ENCODE measurements at regions not wholly inside any gene's neighbourhood (a gene's known extent, or its start where the extent isn't known, plus 50 kb on each side); places are given as distances from the start of the nearest gene placed in this dataset.
"Not testable (repeated sequence)": the region's sequence is repeated elsewhere in the genome, so short reads cannot be mapped to it uniquely, and the experiment has no call there.

DNA sequence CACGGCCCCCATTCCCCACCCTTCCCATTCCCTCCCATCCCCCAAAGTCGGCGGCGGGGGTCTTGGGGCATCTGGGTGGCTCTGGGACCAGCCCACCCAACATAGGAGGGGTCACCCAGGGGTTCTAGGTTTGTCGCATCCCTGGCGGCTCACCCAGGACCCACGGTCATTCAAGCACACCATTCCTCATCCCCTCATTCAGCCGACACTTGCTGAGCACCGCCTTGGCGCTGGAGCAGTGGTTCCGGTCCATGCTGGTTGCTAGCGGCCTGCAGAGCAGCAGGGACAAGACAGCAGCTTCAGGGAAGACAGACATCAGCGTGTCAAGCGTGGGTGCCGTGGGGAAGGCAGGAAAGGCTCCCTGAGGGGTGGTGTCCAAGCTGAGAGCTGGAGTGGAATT lies 50.5 kb upstream of the OTOS start:
- Histone ChIP-seq H3K27me3 (ENCODE audit: control insufficient read depth, insufficient read depth, low read length) (no peaks in the 10 kb centered on the region), H3K9ac (ENCODE audit: low read length) (no peak overlapping the region), H3K4me3 (ENCODE audit: low read length) (no peak overlapping the region), H3K4me1 (ENCODE audit: control insufficient read depth, insufficient read depth, low read length) (no peaks in the 10 kb centered on the region), H3K36me3 (ENCODE audit: control insufficient read depth, insufficient read depth, low read length) (no peaks in the 10 kb centered on the region), H3K27ac (ENCODE audit: low read depth, low read length) (no peak overlapping the region)

DNA sequence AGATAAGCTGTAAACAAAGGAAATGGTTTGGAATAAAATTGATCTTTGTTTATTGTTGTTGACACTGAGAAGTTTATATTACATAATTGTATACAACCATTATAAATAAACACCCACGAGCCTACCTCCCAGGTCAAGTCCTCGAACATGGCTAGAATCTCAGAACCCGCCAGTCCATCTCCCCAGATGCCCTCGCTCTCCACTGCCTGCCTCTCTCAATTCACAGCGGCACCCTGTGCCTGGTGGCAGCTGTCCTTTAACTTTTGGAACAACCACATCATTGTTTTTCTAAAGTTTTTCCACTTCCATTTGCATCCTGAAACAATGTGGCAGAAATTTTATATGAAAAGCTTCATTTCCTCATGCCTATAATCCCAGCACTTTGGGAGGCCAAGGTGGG lies 52.2 kb upstream of the OTOS start:
- no peak overlapping the region for H3K27ac ChIP-seq (ENCODE audit: low read depth, low read length)

DNA sequence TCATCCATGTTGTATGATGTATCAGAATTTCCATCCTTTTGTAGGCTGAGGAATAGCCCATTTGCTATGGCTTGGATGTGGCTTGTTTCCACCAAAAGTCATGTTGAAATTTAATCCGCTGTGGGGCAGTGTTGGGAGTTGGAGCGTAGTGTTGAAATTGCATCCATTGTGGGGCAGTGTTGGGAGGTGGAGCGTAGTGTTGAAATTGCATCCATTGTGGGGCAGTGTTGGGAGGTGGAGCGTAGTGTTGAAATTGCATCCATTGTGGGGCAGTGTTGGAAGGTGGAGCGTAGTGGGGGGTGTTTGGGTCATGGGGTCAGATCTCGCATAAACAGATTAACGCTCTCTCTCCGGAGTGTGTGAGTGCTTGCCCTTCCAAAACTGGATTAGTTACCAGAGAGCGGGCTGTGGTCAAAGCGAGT lies 53.9 kb upstream of the OTOS start:
- not testable (repeated sequence) for H3K9ac ChIP-seq (ENCODE audit: low read length); H3K27ac ChIP-seq (ENCODE audit: low read depth, low read length); H3K27me3 ChIP-seq (ENCODE audit: control insufficient read depth, insufficient read depth, low read length); H3K4me1 ChIP-seq (ENCODE audit: control insufficient read depth, insufficient read depth, low read length); H3K4me3 ChIP-seq (ENCODE audit: low read length); H3K36me3 ChIP-seq (ENCODE audit: control insufficient read depth, insufficient read depth, low read length)

More for the DNA sequence above, 52.2 kb upstream of the OTOS start:
- H3K36me3 ChIP-seq (ENCODE audit: control insufficient read depth, insufficient read depth, low read length), result no peaks in the 10 kb centered on the region
- H3K4me1 ChIP-seq (ENCODE audit: control insufficient read depth, insufficient read depth, low read length), result no peaks in the 10 kb centered on the region
- no peak overlapping the region for H3K9ac ChIP-seq (ENCODE audit: low read length)
- no peak overlapping the region for H3K4me3 ChIP-seq (ENCODE audit: low read length)
- peaks cover 4% of the 10 kb centered on the region for H3K27me3 ChIP-seq (ENCODE audit: control insufficient read depth, insufficient read depth, low read length)

DNA sequence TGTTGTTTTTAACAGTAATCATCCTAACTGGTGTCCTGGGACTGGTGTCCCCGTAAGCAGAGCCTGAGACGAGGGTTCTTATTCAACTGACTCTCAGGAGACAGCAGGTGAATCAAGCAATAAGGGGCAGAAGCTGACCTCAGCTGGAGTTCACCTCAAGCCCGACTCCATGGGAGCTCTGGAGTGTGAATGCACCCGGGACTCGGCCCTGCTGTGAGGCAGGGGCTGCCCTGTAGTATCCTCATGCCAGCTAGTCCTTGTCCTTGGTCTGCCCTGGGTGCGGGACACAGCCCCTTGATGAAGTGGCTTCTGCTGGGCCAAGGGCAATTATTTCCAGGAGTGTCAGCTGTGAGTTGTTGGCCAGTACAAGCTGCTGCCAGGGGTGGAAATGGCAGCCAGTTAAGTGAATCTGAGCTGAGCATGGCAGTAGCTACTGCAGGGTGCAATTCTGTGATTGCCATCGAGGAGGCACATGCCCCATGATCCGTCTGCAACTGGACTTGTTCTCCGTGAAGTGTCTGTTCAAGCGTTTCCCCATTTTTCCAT lies 54.9 kb upstream of the OTOS start:
- Histone ChIP-seq H3K27me3 (ENCODE audit: control insufficient read depth, insufficient read depth, low read length) (peaks cover 4% of the 10 kb centered on the region), H3K27ac (ENCODE audit: low read depth, low read length) (no peak overlapping the region), H3K36me3 (ENCODE audit: control insufficient read depth, insufficient read depth, low read length) (no peaks in the 10 kb centered on the region), H3K4me3 (ENCODE audit: low read length) (no peak overlapping the region), H3K9ac (ENCODE audit: low read length) (no peak overlapping the region), H3K4me1 (ENCODE audit: control insufficient read depth, insufficient read depth, low read length) (no peaks in the 10 kb centered on the region)

DNA sequence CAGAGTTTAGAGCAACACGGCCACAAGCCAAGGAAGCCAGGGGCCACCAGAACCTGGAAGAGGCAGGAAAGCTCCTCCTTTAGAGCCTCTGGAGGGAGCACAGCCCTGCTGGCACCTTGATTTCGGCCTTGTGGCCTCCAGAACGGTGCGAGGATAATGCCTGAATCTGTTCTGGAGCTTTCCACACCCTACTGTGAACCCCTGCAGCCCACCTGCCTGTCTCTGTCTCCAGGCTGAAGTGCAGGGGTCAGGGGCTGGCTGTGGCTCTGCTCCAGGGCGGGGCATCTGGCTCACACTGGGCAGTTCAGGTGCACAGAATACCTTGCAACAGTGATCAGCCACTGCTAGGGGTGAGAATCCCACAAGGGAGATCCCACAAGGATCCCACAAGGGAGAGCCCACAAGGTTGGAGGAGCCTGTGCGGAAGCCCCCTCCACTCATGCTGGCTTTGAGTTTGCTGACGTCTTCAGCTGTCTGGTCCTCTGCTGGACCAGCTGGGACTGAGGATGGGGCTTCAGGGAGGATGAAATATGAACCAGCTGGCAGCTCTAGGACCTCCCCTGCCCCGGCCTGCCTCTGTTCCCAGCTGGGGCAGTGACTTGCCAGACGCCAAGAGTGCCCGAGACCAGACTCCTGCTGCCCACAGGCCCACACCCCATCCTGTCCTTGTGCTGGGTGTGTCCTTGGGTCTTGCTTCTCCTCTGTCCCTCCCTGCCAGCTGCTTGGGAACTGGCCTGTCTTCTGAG lies 56.4 kb upstream of the OTOS start:
- H3K27ac ChIP-seq (ENCODE audit: low read depth, low read length), result no peak overlapping the region
- peaks cover 4% of the 10 kb centered on the region for H3K27me3 ChIP-seq (ENCODE audit: control insufficient read depth, insufficient read depth, low read length)
- no peaks in the 10 kb centered on the region for H3K4me1 ChIP-seq (ENCODE audit: control insufficient read depth, insufficient read depth, low read length)
- no peak overlapping the region for H3K4me3 ChIP-seq (ENCODE audit: low read length)
- no peaks in the 10 kb centered on the region for H3K36me3 ChIP-seq (ENCODE audit: control insufficient read depth, insufficient read depth, low read length)
- H3K9ac ChIP-seq (ENCODE audit: low read length), result no peak overlapping the region

DNA sequence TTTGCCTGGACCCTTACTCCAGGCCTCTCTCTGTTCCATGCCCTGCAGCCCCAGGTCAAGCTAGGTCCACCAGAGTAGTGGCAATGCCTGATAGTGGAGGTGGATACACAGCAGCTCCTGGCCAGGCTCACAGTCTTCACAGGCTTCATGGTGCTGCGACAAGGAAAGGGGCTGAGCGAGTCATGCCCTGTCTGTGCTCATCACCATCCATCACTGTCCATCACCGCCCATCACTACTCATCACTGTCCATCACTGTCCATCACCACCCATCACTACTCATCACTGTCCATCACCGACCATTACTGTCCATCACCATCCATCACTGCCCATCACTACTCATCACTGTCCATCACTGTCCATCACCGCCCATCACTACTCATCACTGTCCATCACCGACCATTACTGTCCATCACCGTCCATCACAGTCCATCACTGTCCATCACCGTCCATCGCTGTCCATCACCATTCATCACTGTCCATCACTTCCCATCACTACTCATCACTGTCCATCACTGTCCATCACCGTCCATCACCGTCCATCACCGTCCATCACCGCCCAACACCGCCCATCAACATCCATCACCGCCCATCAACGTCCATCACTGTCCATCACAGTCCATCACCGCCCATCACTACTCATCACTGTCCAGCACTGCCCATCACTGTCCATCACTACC lies 57.1 kb upstream of the OTOS start:
- no peak overlapping the region for H3K27ac ChIP-seq (ENCODE audit: low read depth, low read length)
- peaks cover 4% of the 10 kb centered on the region for H3K27me3 ChIP-seq (ENCODE audit: control insufficient read depth, insufficient read depth, low read length)
- no peak overlapping the region for H3K9ac ChIP-seq (ENCODE audit: low read length)
- no peaks in the 10 kb centered on the region for H3K4me1 ChIP-seq (ENCODE audit: control insufficient read depth, insufficient read depth, low read length)
- H3K4me3 ChIP-seq (ENCODE audit: low read length), result no peak overlapping the region
- H3K36me3 ChIP-seq (ENCODE audit: control insufficient read depth, insufficient read depth, low read length), result no peaks in the 10 kb centered on the region

DNA sequence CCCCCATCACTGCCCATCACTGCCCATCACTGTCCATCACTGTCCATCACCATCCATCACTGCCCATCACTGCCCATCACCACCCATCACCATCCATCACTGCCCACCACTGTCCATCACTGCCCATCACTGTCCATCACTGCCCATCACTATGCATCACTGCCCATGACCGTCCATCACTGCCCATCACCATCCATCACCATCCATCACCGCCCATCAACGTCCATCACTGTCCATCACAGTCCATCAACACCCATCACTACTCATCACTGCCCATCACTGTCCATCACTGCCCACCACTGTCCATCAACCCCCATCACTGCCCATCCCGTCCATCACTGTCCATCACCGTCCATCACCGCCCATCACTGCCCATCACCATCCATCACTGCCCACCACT lies 57.8 kb upstream of the OTOS start:
- Histone ChIP-seq H3K4me1 (ENCODE audit: control insufficient read depth, insufficient read depth, low read length) (no peaks in the 10 kb centered on the region), H3K27ac (ENCODE audit: low read depth, low read length) (no peak overlapping the region), H3K4me3 (ENCODE audit: low read length) (no peak overlapping the region), H3K9ac (ENCODE audit: low read length) (no peak overlapping the region), H3K27me3 (ENCODE audit: control insufficient read depth, insufficient read depth, low read length) (peaks cover 8% of the 10 kb centered on the region), H3K36me3 (ENCODE audit: control insufficient read depth, insufficient read depth, low read length) (no peaks in the 10 kb centered on the region)

DNA sequence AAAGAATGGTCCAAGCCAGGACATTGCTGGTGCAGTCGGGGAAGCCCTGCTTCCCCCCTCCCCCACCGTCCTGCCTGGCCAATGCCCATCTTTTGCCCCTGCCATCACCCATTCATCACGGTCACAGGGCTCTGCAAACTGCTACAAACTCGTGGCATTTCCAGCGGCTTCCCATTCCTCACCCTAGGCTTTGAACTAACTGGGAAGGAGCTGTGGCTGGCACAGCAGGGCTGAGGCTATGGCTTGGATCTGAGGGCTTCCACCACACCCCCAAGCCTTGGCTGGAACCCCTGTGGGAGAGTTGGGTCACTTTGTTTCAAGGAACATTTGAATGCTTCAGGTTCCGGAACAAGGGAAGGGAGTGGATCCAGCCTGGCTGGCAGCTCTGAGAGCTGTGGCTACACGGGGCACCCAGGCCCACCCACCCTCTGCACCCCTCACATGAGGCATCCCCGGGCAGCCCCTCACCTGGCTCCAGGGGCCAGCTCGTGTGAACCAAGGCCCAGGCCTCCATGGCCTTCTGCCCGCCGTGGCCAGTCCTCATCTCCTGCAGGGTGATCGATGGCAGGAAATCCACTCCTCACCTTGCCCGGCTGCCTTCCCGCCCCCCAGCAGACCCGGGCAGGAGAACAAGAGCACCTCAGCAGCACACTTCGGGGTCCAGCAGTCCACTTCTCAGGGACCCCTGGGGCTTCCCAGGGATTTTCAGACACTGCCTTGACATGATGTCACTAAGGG lies 58.8 kb upstream of the OTOS start:
- Histone ChIP-seq H3K27ac (ENCODE audit: low read depth, low read length) (no peak overlapping the region), H3K27me3 (ENCODE audit: control insufficient read depth, insufficient read depth, low read length) (peaks cover 8% of the 10 kb centered on the region), H3K4me1 (ENCODE audit: control insufficient read depth, insufficient read depth, low read length) (no peaks in the 10 kb centered on the region), H3K9ac (ENCODE audit: low read length) (no peak overlapping the region), H3K4me3 (ENCODE audit: low read length) (no peak overlapping the region), H3K36me3 (ENCODE audit: control insufficient read depth, insufficient read depth, low read length) (no peaks in the 10 kb centered on the region)

DNA sequence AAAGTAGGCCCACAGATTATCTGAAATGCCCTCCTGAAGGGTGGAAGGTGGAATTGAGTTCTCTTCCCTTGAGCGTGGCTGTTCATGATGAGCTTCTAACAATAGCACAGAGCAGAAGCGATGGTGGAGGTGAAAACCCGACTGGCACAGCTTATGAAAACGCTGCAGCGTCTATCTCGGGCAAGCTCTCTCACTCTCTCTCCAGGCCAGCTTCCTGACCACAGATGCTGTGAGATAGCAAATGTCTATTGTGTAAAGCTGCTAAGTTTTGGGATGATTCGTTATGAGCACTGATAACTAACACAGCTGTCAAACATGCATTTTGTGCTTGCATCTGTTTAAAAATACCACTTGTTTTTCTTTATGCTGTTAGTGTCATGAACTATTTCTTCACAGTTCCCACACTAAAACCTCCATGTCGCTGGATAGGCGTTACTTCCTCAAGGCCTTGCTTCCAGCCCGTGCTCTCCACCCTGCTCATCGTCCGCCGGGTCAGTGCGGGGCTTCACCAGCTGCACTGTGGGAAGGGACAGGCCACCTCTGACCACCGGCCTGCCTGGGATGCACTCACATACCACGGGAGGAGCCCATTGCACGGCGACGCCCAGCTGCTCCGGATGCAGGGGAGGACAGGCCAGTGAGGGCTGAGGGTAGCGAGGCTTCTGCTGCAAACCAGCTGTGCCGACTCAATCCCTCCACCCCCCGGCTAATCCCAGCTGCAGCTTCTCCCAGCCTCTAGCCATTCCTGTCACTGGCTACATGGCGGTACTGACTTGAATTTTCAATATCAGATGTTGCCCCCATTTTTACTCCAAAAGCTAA lies 60.0 kb upstream of the OTOS start:
- Histone ChIP-seq H3K36me3 (ENCODE audit: control insufficient read depth, insufficient read depth, low read length) (no peaks in the 10 kb centered on the region), H3K9ac (ENCODE audit: low read length) (no peak overlapping the region), H3K4me1 (ENCODE audit: control insufficient read depth, insufficient read depth, low read length) (no peaks in the 10 kb centered on the region), H3K27me3 (ENCODE audit: control insufficient read depth, insufficient read depth, low read length) (peaks cover 14% of the 10 kb centered on the region), H3K27ac (ENCODE audit: low read depth, low read length) (no peak overlapping the region), H3K4me3 (ENCODE audit: low read length) (no peak overlapping the region)

DNA sequence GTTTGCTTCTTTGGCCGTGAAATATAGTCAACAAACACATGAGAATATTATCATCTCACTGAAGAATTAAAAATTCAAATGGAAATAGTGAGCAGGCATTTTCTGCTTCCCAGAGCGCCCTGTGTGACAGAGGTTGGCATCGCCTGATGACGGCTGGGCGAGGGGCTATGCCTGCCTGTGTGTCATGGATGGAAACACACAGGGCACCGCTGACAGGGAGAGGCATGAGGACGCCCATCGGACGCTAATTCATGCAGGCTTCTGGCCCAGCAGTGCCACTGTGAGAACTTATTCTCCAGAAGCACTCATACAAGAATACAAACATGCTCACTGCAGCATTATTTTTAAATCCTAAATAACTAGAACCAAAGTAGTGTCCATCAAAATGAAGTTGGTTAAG lies 61.4 kb upstream of the OTOS start:
- Histone ChIP-seq H3K9ac (ENCODE audit: low read length) (no peak overlapping the region), H3K4me3 (ENCODE audit: low read length) (no peak overlapping the region), H3K36me3 (ENCODE audit: control insufficient read depth, insufficient read depth, low read length) (no peaks in the 10 kb centered on the region), H3K27ac (ENCODE audit: low read depth, low read length) (no peak overlapping the region), H3K27me3 (ENCODE audit: control insufficient read depth, insufficient read depth, low read length) (peaks cover 14% of the 10 kb centered on the region), H3K4me1 (ENCODE audit: control insufficient read depth, insufficient read depth, low read length) (no peaks in the 10 kb centered on the region)

DNA sequence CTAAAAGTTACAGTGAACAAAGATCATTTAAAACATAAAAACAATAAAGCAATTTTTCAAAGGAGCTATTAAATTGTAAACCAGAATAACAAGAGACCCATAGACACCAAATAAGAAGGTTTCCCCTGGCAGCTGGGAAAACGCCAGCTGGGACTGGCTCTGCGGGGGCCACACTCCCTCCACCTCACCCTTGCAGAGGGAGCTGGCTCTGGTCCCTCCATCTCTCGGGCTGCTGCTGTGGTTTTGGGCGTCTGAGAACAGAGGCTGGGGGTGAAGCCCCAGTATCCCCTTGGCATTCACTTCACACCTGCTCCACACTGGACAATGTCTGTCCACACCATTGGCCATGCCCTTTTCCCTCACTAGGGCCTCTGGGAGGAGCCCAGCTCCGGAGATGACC lies 62.1 kb upstream of the OTOS start:
- no peak overlapping the region for H3K4me3 ChIP-seq (ENCODE audit: low read length)
- peaks cover 10% of the 10 kb centered on the region for H3K27me3 ChIP-seq (ENCODE audit: control insufficient read depth, insufficient read depth, low read length)
- H3K27ac ChIP-seq (ENCODE audit: low read depth, low read length), result no peak overlapping the region
- no peaks in the 10 kb centered on the region for H3K4me1 ChIP-seq (ENCODE audit: control insufficient read depth, insufficient read depth, low read length)
- no peak overlapping the region for H3K9ac ChIP-seq (ENCODE audit: low read length)
- no peaks in the 10 kb centered on the region for H3K36me3 ChIP-seq (ENCODE audit: control insufficient read depth, insufficient read depth, low read length)

All from rectal smooth muscle tissue (tissue), 1 donor.